Activated naive CD8-positive, alpha-beta T cell (primary cell): ENCODE measurements at regions not wholly inside any gene's neighbourhood (a gene's known extent, or its start where the extent isn't known, plus 50 kb on each side); places are given as distances from the start of the nearest gene placed in this dataset.

Experiments
- H3K27ac Mint-ChIP-seq: one replicate; pipeline ENCODE4 v1.8.0; 2021; ENCODE audit warnings: mixed read lengths
- H3K27me3 Mint-ChIP-seq: one replicate; pipeline ENCODE4 v1.8.0; 2021; ENCODE audit warnings: mixed read lengths
- H3K36me3 Mint-ChIP-seq: one replicate; pipeline ENCODE4 v1.8.0; 2021; ENCODE audit warnings: mixed read lengths
- H3K4me1 Mint-ChIP-seq: one replicate; pipeline ENCODE4 v1.8.0; 2021; ENCODE audit warnings: low read depth, mixed read lengths
- H3K4me3 Mint-ChIP-seq: one replicate; pipeline ENCODE4 v1.8.0; 2021; ENCODE audit warnings: mild to moderate bottlenecking, mixed read lengths
- H3K9me3 Mint-ChIP-seq: one replicate; pipeline ENCODE4 v1.8.0; 2021; ENCODE audit warnings: low read depth, mixed read lengths

DNA sequence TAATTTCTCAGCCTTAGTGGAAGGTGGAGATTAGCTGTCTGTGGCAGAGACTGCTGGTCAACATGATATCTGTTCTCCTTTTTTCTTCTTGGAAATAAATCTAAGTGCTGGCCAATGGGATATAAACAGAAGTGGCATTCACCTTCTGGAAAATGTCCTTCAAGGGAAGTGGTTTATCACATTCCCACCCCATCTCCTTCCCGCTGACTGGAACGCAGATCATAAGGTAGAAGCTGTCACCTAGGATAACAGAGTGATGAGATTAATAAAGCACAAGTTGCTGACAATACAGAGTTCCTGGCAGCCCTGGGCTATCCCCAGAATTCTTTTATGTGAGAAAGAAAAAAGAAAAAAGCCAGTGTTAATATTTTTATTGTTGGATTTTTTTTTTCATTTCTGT is 109.7 kb upstream of the OSMR start:
- H3K27ac Mint-ChIP-seq: no peak overlapping the region
- H3K4me1 Mint-ChIP-seq: no peaks in the 10 kb centered on the region

GRCh38 chr5:38737976-38738375 is 107.8 kb upstream of the OSMR start:
- H3K4me1 Mint-ChIP-seq: no peaks in the 10 kb centered on the region
- no peak overlapping the region for H3K4me3 Mint-ChIP-seq
- H3K27ac Mint-ChIP-seq: no peak overlapping the region
- peaks cover 8% of the 10 kb centered on the region for H3K9me3 Mint-ChIP-seq
- H3K27me3 Mint-ChIP-seq: peaks cover 7% of the 10 kb centered on the region
- no peaks in the 10 kb centered on the region for H3K36me3 Mint-ChIP-seq

More for the DNA sequence above, 109.7 kb upstream of the OSMR start:
- Mint-ChIP-seq H3K4me3 (no peak overlapping the region), H3K36me3 (no peaks in the 10 kb centered on the region), H3K27me3 (peaks cover 3% of the 10 kb centered on the region), H3K9me3 (peaks cover under 1% of the 10 kb centered on the region)

DNA sequence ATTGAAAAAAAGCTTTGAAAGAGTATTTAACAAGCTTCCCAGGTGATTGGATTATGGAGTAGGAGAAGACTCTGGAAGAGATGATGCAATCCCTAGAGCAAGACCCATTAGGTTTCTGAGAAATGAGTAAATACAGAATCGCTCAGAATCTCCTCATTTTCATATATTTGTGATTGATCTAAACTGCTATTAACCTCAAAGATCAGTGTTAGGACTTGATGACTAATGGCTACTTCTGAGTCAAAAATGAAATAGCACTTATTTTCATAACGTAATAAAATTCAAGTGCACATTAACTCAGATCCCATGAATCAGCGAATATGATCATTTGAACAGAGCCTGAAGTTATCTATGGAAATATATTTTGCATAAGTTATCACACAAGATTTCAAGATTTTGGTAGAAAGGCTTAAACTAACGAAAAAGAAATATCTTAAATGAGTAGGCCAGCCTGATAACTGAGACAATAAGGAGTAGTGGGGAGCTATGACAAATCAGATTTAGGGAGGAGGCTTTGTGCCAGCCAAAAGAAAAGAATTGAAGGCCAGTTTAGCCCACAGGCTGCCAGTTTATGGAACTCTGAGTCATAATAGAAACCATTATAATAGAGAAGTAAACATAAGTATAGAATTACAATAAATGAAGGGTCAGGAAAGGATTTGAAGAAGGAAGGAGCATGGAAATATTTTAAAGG is 106.7 kb upstream of the OSMR start:
- H3K4me1 Mint-ChIP-seq: no peaks in the 10 kb centered on the region
- H3K4me3 Mint-ChIP-seq: no peak overlapping the region
- H3K36me3 Mint-ChIP-seq: peaks cover 2% of the 10 kb centered on the region
- peaks cover 7% of the 10 kb centered on the region for H3K27me3 Mint-ChIP-seq
- no peak overlapping the region for H3K27ac Mint-ChIP-seq
- H3K9me3 Mint-ChIP-seq: peaks cover 18% of the 10 kb centered on the region

DNA sequence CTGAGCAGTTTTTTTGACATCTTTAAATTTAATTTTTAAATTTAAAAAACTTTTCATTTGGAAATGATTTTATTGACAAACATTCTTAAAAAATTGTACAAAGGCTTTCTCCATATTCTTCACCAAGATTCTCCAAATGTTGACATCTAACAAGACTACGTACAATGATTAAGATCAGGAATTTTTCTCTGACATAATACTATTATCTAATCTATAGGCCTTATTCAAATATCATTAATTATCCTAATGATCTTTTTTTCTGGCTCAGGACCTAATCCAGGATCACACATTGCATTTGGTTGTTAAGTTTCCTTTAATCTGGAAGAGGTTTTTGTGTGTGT is 106.1 kb upstream of the OSMR start:
- H3K27ac Mint-ChIP-seq: no peak overlapping the region
- H3K27me3 Mint-ChIP-seq: peaks cover 7% of the 10 kb centered on the region
- H3K4me3 Mint-ChIP-seq: no peak overlapping the region
- H3K4me1 Mint-ChIP-seq: no peaks in the 10 kb centered on the region
- peaks cover 2% of the 10 kb centered on the region for H3K36me3 Mint-ChIP-seq
- peaks cover 18% of the 10 kb centered on the region for H3K9me3 Mint-ChIP-seq

DNA sequence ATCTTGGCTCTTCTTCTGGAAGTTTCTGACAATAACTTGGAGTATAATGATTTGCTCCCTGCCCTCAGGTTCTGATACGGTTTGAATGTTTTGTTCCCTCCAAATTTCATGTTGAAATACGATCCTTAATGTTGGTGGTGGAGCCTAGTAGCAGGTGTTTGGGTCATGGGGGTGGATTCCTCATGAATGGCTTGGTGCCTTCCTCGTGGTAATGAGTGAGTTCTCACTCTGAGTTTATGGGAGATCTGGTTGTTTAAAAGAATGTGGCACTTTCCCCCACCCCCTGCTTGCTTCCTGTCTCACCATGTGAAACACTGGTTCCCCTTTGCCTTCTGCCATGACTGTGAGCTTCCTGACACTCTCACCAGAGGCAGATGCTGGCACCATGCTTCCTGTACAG is 103.0 kb upstream of the OSMR start:
- H3K4me3 Mint-ChIP-seq: no peak overlapping the region
- H3K4me1 Mint-ChIP-seq: no peaks in the 10 kb centered on the region
- peaks cover 2% of the 10 kb centered on the region for H3K36me3 Mint-ChIP-seq
- H3K27ac Mint-ChIP-seq: no peak overlapping the region
- H3K9me3 Mint-ChIP-seq: peaks cover 18% of the 10 kb centered on the region
- H3K27me3 Mint-ChIP-seq: peaks cover 9% of the 10 kb centered on the region

- H3K36me3 Mint-ChIP-seq: peaks cover 2% of the 10 kb centered on the region
- peaks cover 18% of the 10 kb centered on the region for H3K9me3 Mint-ChIP-seq
- no peaks in the 10 kb centered on the region for H3K4me1 Mint-ChIP-seq
- H3K27ac Mint-ChIP-seq: no peak overlapping the region
- H3K27me3 Mint-ChIP-seq: peaks cover 7% of the 10 kb centered on the region
- H3K4me3 Mint-ChIP-seq: no peak overlapping the region
Observed at GRCh38 chr5:38743562-38743961, 102.2 kb upstream of the OSMR start.

DNA sequence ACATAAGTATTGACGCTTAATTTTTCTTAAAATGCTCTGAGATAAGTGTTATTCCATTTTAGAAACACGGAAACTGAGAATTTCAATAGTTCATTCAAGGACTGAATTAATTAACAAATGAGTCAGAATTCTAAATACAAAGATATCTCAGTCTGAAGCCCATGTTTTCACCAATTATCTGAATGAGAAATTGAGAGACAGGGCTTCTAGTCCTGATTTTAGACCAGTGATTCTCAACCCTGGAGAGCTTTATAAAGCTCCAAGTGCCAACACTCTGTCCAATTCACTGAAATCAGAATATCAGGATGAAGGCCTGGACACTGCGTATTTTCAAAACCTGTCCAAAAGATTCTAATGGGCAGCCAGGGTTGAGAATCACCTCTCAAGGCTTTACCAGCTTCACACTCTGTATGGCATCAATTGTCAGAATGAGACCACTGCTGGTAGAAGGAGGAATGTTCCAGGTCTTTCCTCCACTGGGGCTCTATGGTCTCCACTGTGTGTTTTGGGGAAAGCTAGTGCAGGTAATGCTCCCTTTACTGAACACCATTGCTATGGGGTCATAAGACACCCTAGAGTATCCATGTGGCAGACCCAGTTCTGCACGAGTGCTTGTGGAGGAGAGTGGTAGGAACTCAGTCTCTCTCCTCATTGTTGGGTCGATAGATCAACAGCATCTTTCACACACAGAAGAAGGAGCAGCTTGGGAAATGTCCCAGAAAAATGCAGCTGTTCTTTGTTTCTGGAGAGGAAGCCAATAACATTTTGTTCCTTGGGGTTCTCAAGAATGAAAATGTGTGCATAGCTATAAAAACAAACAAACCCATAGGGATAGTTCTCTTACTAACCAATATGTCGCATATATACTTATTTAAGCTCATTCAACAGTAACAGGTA is 99.7 kb upstream of the OSMR start:
- Mint-ChIP-seq H3K27me3 (peaks cover 6% of the 10 kb centered on the region), H3K4me1 (no peaks in the 10 kb centered on the region), H3K36me3 (peaks cover 2% of the 10 kb centered on the region), H3K27ac (no peak overlapping the region), H3K4me3 (no peak overlapping the region), H3K9me3 (peaks cover 18% of the 10 kb centered on the region)

- Mint-ChIP-seq H3K9me3 (no peaks in the 10 kb centered on the region), H3K27me3 (peaks cover 7% of the 10 kb centered on the region), H3K27ac (no peak overlapping the region), H3K4me1 (no peaks in the 10 kb centered on the region), H3K4me3 (no peak overlapping the region), H3K36me3 (no peaks in the 10 kb centered on the region)
Observed at GRCh38 chr5:38749861-38750260, 96.0 kb upstream of the OSMR start.

DNA sequence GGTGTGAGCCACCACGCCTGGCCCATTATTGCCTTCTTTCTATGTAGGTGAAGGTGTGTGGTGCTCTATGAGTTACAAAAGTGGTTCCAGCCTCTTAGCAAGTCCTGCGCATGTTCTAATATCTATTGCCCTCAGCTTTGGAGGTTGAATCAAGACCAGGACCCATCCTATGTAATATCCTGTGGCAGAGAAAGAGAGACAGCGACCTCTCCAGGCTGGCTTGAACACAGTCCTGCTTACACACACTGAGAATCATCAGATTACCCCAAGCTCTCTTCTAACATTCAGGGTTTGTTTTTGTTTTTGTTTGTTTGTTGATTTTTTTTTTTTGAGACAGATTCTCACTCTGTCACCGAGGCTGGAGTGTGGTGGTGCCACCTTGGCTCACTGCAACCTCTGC is 94.7 kb upstream of the OSMR start:
- no peak overlapping the region for H3K27ac Mint-ChIP-seq
- no peaks in the 10 kb centered on the region for H3K9me3 Mint-ChIP-seq
- H3K27me3 Mint-ChIP-seq: peaks cover 10% of the 10 kb centered on the region

GRCh38 chr5:38752012-38752536 is 93.7 kb upstream of the OSMR start:
- Mint-ChIP-seq H3K27me3 (peaks cover 8% of the 10 kb centered on the region), H3K4me3 (no peak overlapping the region), H3K27ac (no peak overlapping the region), H3K4me1 (no peaks in the 10 kb centered on the region), H3K36me3 (no peaks in the 10 kb centered on the region), H3K9me3 (no peaks in the 10 kb centered on the region)

More for the DNA sequence above, 94.7 kb upstream of the OSMR start:
- Mint-ChIP-seq H3K4me1 (no peaks in the 10 kb centered on the region), H3K36me3 (no peaks in the 10 kb centered on the region), H3K4me3 (no peak overlapping the region)

- Mint-ChIP-seq H3K9me3 (no peaks in the 10 kb centered on the region), H3K4me1 (no peaks in the 10 kb centered on the region), H3K36me3 (no peaks in the 10 kb centered on the region), H3K27ac (no peak overlapping the region), H3K27me3 (peaks cover 8% of the 10 kb centered on the region), H3K4me3 (no peak overlapping the region)
Observed at GRCh38 chr5:38752622-38753021, 93.2 kb upstream of the OSMR start.

GRCh38 chr5:38753141-38753540 is 92.7 kb upstream of the OSMR start:
- no peaks in the 10 kb centered on the region for H3K9me3 Mint-ChIP-seq
- H3K27me3 Mint-ChIP-seq: peaks cover 8% of the 10 kb centered on the region
- no peaks in the 10 kb centered on the region for H3K36me3 Mint-ChIP-seq
- no peaks in the 10 kb centered on the region for H3K4me1 Mint-ChIP-seq
- no peak overlapping the region for H3K4me3 Mint-ChIP-seq
- H3K27ac Mint-ChIP-seq: no peak overlapping the region

- H3K4me1 Mint-ChIP-seq: no peaks in the 10 kb centered on the region
- H3K9me3 Mint-ChIP-seq: no peaks in the 10 kb centered on the region
- peaks cover 8% of the 10 kb centered on the region for H3K27me3 Mint-ChIP-seq
- H3K4me3 Mint-ChIP-seq: no peak overlapping the region
- no peak overlapping the region for H3K27ac Mint-ChIP-seq
- no peaks in the 10 kb centered on the region for H3K36me3 Mint-ChIP-seq
Observed at GRCh38 chr5:38753776-38754175, 92.0 kb upstream of the OSMR start.

DNA sequence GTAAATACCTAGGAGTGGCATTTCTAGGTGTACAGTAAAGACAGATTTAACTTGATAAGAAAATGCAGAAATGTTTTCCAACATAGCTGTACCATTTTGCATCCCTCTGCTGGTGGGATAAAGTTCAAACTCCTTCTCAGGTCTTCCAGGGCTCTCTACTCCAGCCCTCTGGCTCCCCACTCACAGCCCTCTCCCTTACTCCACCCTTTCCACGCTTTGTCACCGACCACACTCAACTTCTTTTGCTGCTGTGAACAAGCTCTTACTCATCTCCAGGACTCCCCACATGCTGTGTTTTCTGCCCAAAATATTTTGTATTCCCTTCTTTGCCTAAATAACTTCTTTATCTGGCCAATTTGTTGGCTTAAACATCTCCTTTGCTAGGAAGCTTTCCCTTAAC is 90.6 kb upstream of the OSMR start:
- Mint-ChIP-seq H3K9me3 (no peaks in the 10 kb centered on the region), H3K27ac (no peak overlapping the region), H3K27me3 (peaks cover 8% of the 10 kb centered on the region), H3K4me1 (no peaks in the 10 kb centered on the region), H3K36me3 (no peaks in the 10 kb centered on the region), H3K4me3 (no peak overlapping the region)

DNA sequence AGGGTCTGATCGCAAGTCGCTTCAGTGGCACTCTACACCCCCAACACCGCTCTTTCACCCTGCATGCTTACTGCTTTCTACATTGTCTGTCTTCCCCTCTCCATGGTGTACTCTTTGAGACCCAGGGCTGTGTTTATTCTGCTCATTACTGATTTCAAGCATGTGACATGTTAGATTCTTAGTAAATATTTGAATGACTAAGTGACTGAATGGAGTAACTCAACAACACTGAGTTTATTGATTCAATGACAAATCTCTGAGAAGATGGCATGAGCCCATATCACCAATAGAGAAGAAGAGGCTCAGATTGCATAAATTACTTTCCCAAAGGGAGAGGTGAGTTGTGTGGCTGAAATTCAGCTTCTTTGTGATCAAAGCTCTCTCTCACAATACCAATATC is 89.7 kb upstream of the OSMR start:
- Mint-ChIP-seq H3K27me3 (peaks cover 7% of the 10 kb centered on the region), H3K4me3 (no peak overlapping the region), H3K9me3 (no peaks in the 10 kb centered on the region), H3K36me3 (no peaks in the 10 kb centered on the region), H3K4me1 (no peaks in the 10 kb centered on the region), H3K27ac (no peak overlapping the region)
